Inflammatory macrophage treated with lipopolysaccharide for 4 hours (primary cell): ENCODE measurements at regions not wholly inside any gene's neighbourhood (a gene's known extent, or its start where the extent isn't known, plus 50 kb on each side); places are given as distances from the start of the nearest gene placed in this dataset.

Experiments
- DNase-seq: peaks from one replicate; pipeline ENCODE4 v3.0.0-alpha.2; 2020

GRCh38 chr13:84238381-84238780 is 356.1 kb upstream of the SLITRK1 start:
- no peak for DNase-seq

- no peak for DNase-seq
Measured at GRCh38 chr13:84237143-84237542, 354.9 kb upstream of the SLITRK1 start.

GRCh38 chr13:84234416-84234815 is 352.1 kb upstream of the SLITRK1 start:
- DNase-seq = no peak

- DNase-seq = no peak
Measured at GRCh38 chr13:84230568-84230967, 348.3 kb upstream of the SLITRK1 start.

GRCh38 chr13:84211048-84211447 is 328.8 kb upstream of the SLITRK1 start:
- no peak for DNase-seq

GRCh38 chr13:84208246-84208910 is 326.1 kb upstream of the SLITRK1 start:
- DNase-seq = no peak

- DNase-seq = no peak
Measured at GRCh38 chr13:84207509-84207908, 325.2 kb upstream of the SLITRK1 start.

- no peak for DNase-seq
Measured at GRCh38 chr13:84200971-84201370, 318.7 kb upstream of the SLITRK1 start.

GRCh38 chr13:84192125-84192524 is 309.9 kb upstream of the SLITRK1 start:
- DNase-seq = no peak

GRCh38 chr13:84191139-84191538 is 308.9 kb upstream of the SLITRK1 start:
- no peak for DNase-seq

- no peak for DNase-seq
Measured at GRCh38 chr13:84187626-84188025, 305.4 kb upstream of the SLITRK1 start.

GRCh38 chr13:84139561-84140158 is 257.4 kb upstream of the SLITRK1 start:
- DNase-seq = no peak

GRCh38 chr13:84137292-84137691 is 255.0 kb upstream of the SLITRK1 start:
- peak; percentile 72 for DNase-seq

GRCh38 chr13:84136582-84136981 is 254.3 kb upstream of the SLITRK1 start:
- DNase-seq = no peak

- DNase-seq = no peak
Measured at GRCh38 chr13:84132491-84132890, 250.2 kb upstream of the SLITRK1 start.

GRCh38 chr13:84131249-84131648 is 249.0 kb upstream of the SLITRK1 start:
- no peak for DNase-seq

GRCh38 chr13:84130495-84131114 is 248.3 kb upstream of the SLITRK1 start:
- DNase-seq = no peak

GRCh38 chr13:84129966-84130365 is 247.7 kb upstream of the SLITRK1 start:
- DNase-seq = no peak

- no peak for DNase-seq
Measured at GRCh38 chr13:84127597-84128128, 245.4 kb upstream of the SLITRK1 start.

- no peak for DNase-seq
Measured at GRCh38 chr13:84126671-84127171, 244.4 kb upstream of the SLITRK1 start.

GRCh38 chr13:84121456-84121855 is 239.2 kb upstream of the SLITRK1 start:
- no peak for DNase-seq

- DNase-seq = no peak
Measured at GRCh38 chr13:84118839-84119409, 236.7 kb upstream of the SLITRK1 start.

GRCh38 chr13:84098273-84098672 is 216.0 kb upstream of the SLITRK1 start:
- no peak for DNase-seq

- DNase-seq = no peak
Measured at GRCh38 chr13:84097148-84097547, 214.9 kb upstream of the SLITRK1 start.
